Stomach (tissue), 8 donors: ENCODE measurements at regions not wholly inside any gene's neighbourhood (a gene's known extent, or its start where the extent isn't known, plus 50 kb on each side); places are given as distances from the start of the nearest gene placed in this dataset.

Experiments used
- DNase-seq, 2 donors: peaks; one replicate each; pipeline versions ENCODE4 v3.0.0 to v3.0.0-alpha.2; 2013 to 2019
- H3K27ac ChIP-seq, 5 donors: fragments of 200-600 bp in 4 of 5; sonication (generic) in 4 of 5; one replicate each; pipeline ENCODE4 v1.5.1; 2013 to 2019; ENCODE audit warnings: mild to moderate bottlenecking in 1 of 5, moderate library complexity in 1 of 5
- H3K27me3 ChIP-seq, 3 donors: fragments of 200-600 bp; sonication (generic); one replicate each; pipeline ENCODE4 v1.5.1; 2017 to 2019; ENCODE audit warnings: mixed run types in 1 of 3
- H3K36me3 ChIP-seq, 4 donors: fragments of 200-600 bp; sonication (generic); 1 replicate in 3 of 4; 2 replicates in 1 of 4; pipeline ENCODE4 v1.5.1; 2016 to 2019
- H3K4me1 ChIP-seq, 4 donors: fragments of 200-600 bp; sonication (generic); one replicate each; pipeline ENCODE4 v1.5.1; 2016 to 2019
- H3K4me3 ChIP-seq, 4 donors: fragments of 200-600 bp; sonication (generic) in 3 of 4; one replicate each; pipeline ENCODE4 v1.5.1; 2016 to 2019; ENCODE audit warnings: mild to moderate bottlenecking in 1 of 4
- H3K9me3 ChIP-seq, 4 donors: fragments of 200-600 bp; sonication (generic); one replicate each; pipeline ENCODE4 v1.5.1; 2016 to 2019
- EP300 ChIP-seq: sonication (generic); formaldehyde crosslinking; IDR thresholded peaks from one replicate; pipeline ENCODE4 v1.6.1; 2017; ENCODE audit warnings: antibody characterized with exemption
- POLR2A ChIP-seq, 4 donors: fragments of 450-650 bp; IDR thresholded peaks; one replicate each; pipeline ENCODE4 v1.6.1; 2016; ENCODE audit warnings: antibody characterized with exemption in 4 of 4, control low read depth in 2 of 4, mild to moderate bottlenecking in 1 of 4, moderate library complexity in 1 of 4
- POLR2AphosphoS5 ChIP-seq, 3 donors: sonication (generic); formaldehyde crosslinking; IDR thresholded peaks; one replicate each; pipeline ENCODE4 v1.6.1; 2016; ENCODE audit warnings: antibody characterized with exemption in 3 of 3
- WGBS, 5 donors: extraction: QIAGEN DNeasy Blood & Tissue Kit in 3 of 5; methylation state at CpG; one replicate each; pipeline versions ENCODE4 v1.1.5 to v1.1.7; 2013 to 2018; 5-methylcytosine and 5-hydroxymethylcytosine counted together
- intact Hi-C: fragments of 100-400 bp; cut with DNase I; formaldehyde crosslinking; loops from one replicate; pipeline ENCODE4 v1.15.1; 2023; ENCODE audit warnings: low total_unique reads
- TF ChIP-seq, protein P1 (sequence below), 7 experiments: fragments of 450-650 bp in 4 of 7; fragments of 200-600 bp in 3 of 7; sonication (generic) in 3 of 7; IDR thresholded peaks; one replicate each; pipeline ENCODE4 v1.5.1; 2016 to 2019; ENCODE audit warnings: antibody characterized with exemption in 7 of 7, control low read depth in 2 of 7, mild to moderate bottlenecking in 1 of 7
- donor health status: healthy with polysubstance abuse.
- donor health status: Bipolar disorder and iron deficiency.
- donor health status: healthy.

DNA sequence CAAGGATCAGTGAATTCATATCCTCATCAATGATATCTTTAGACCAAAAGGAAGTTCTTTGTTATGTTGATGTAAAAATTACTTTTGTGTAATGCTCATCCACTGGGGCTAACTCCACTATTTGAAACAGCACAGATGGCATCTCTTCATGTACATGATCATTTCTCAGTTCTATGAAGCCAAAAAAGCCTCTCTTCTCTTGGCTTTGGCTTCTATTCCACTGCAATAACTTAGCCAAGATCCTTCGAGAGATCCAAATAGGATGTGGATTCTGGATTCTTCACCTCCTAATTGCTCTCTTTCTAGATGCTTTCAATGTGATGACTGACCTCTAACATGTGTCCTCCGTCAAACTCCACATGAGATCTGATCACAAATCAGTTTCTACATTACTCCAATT is 851.2 kb downstream of the GALC start:
- Histone ChIP-seq H3K9me3 (no peaks in the 10 kb centered on the region), H3K4me3 (no peak overlapping the region), H3K27ac (no peak overlapping the region), H3K27me3 (no peaks in the 10 kb centered on the region), H3K36me3 (no peaks in the 10 kb centered on the region), H3K4me1 (no peaks in the 10 kb centered on the region)
- no peak for TF ChIP-seq POLR2AphosphoS5 (IDR thresholded peaks at IDR 0.05)
- no peak for TF ChIP-seq EP300
- TF ChIP-seq, protein P1, sequence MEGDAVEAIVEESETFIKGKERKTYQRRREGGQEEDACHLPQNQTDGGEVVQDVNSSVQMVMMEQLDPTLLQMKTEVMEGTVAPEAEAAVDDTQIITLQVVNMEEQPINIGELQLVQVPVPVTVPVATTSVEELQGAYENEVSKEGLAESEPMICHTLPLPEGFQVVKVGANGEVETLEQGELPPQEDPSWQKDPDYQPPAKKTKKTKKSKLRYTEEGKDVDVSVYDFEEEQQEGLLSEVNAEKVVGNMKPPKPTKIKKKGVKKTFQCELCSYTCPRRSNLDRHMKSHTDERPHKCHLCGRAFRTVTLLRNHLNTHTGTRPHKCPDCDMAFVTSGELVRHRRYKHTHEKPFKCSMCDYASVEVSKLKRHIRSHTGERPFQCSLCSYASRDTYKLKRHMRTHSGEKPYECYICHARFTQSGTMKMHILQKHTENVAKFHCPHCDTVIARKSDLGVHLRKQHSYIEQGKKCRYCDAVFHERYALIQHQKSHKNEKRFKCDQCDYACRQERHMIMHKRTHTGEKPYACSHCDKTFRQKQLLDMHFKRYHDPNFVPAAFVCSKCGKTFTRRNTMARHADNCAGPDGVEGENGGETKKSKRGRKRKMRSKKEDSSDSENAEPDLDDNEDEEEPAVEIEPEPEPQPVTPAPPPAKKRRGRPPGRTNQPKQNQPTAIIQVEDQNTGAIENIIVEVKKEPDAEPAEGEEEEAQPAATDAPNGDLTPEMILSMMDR (IDR thresholded peaks at IDR 0.05) = no peak
- no peak for TF ChIP-seq POLR2A (IDR thresholded peaks at IDR 0.05)
- WGBS, 5 donors = 56 to 70% (median 60%) methylated on average over 2 of the region's 2 CpGs
- peak in 1 of 2 donors; percentile 53 for DNase-seq
- intact Hi-C loops = no loop called here

DNA sequence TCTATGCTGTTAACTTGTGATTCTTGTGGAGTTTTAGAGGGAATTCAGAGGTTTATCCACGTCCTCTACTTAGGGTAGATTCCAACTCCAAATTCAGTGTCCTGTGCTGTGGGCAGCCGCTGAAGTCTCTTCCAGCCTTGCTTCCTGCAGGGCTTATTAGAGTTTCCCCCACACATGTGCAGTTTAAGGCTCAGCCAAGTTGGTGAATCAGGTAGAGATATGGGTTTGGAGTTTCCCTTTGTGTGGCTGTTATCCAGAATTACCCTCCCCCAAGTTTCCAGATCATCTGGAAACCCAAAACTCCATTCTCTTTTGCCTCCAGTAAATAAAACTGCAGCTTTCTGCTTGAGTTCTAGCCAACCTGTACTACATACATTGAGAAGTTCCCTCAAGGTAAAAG is 853.7 kb downstream of the GALC start:
- no peaks in the 10 kb centered on the region for H3K4me1 ChIP-seq
- no peaks in the 10 kb centered on the region for H3K36me3 ChIP-seq
- TF ChIP-seq EP300 = no peak
- no peak for TF ChIP-seq POLR2AphosphoS5 (IDR thresholded peaks at IDR 0.05)
- TF ChIP-seq, protein P1 (IDR thresholded peaks at IDR 0.05) = no peak
- TF ChIP-seq POLR2A (IDR thresholded peaks at IDR 0.05) = no peak
- no peak for DNase-seq
- no peaks in the 10 kb centered on the region for H3K27me3 ChIP-seq
- H3K9me3 ChIP-seq = no peaks in the 10 kb centered on the region
- intact Hi-C loops = no loop called here
- WGBS, 5 donors = 43 to 76% (median 70%) methylated on average over 2 of the region's 2 CpGs
- H3K4me3 ChIP-seq = no peak overlapping the region
- H3K27ac ChIP-seq = no peak overlapping the region

DNA sequence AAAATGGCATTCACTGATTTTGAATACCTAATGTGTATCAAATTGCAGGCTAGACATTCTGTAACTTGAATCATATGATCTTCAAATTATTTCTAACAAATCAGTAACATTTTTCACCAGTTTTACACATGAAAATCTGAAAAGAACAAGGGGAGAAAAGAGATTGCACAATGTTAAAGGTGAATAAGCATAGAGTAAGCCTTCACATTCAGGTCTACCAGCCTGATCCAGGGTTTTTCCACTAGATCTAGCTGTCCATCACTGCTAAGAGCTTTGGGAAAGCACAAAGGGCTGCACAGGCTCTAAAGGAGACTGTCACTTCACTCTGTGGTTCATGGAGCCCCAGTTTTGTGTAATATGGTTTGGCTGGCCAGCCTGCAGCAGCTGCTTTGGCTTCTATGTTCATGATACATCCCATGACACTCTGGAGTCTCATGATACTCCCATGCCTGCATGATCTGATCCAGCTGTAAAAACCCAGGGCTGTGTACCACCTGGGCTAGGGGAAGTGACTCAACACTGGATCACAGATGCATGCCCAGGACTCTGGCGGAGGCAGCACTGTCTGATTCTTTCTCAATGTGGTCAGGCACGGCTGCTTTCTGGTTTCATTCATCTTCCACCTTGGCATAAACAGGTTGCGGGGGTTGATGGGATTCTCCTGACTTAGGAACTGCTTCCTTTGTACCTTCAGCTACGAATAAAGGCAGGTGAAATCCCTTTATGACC is 859.7 kb downstream of the GALC start:
- intact Hi-C loops = no loop called here
- Histone ChIP-seq H3K27me3 (no peaks in the 10 kb centered on the region), H3K36me3 (no peaks in the 10 kb centered on the region), H3K9me3 (no peaks in the 10 kb centered on the region), H3K27ac (no peak overlapping the region), H3K4me1 (no peaks in the 10 kb centered on the region), H3K4me3 (no peak overlapping the region)
- TF ChIP-seq EP300 = no peak
- TF ChIP-seq, protein P1 (IDR thresholded peaks at IDR 0.05) = no peak
- peak in 1 of 2 donors; percentile 9 for DNase-seq
- 51 to 65% (median 58%) methylated on average over 4 of the region's 4 CpGs for WGBS, 5 donors

DNA sequence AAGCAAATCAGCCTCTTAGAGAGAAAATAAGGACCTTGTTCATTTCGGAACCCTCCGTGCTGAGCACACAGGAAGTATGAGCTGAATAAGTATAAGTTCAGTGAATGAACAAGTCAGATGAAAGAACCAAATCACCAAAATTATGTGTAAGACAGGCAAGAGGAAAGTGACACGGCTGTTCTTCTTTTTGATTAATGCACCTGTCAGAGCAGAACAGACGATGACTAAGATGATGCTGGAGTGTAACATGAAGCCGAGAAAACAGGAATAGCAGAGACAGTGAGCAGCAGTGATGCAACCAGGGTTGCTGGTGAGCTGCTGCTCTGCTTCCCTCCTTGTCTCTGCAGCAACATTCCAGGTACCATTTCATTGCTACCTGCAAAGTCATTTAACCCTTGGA is 861.1 kb downstream of the GALC start:
- Histone ChIP-seq H3K36me3 (no peaks in the 10 kb centered on the region), H3K4me1 (no peaks in the 10 kb centered on the region), H3K27me3 (no peaks in the 10 kb centered on the region), H3K27ac (no peak overlapping the region), H3K9me3 (no peaks in the 10 kb centered on the region), H3K4me3 (no peak overlapping the region)
- no peak for TF ChIP-seq POLR2A (IDR thresholded peaks at IDR 0.05)
- no peak for TF ChIP-seq POLR2AphosphoS5 (IDR thresholded peaks at IDR 0.05)
- TF ChIP-seq EP300 = no peak
- TF ChIP-seq, protein P1 (IDR thresholded peaks at IDR 0.05) = no peak
- WGBS, 5 donors = 28 to 49% (median 37%) methylated on average over 5 of the region's 5 CpGs
- peak in 1 of 2 donors; percentile 5 for DNase-seq
- intact Hi-C loops = no loop called here
